Activated naive CD4-positive, alpha-beta T cell (primary cell): ENCODE measurements at regions not wholly inside any gene's neighbourhood (a gene's known extent, or its start where the extent isn't known, plus 50 kb on each side); places are given as distances from the start of the nearest gene placed in this dataset.
"Not testable (repeated sequence)": the region's sequence is repeated elsewhere in the genome, so short reads cannot be mapped to it uniquely, and the experiment has no call there.

Experiments
- DNase-seq, 4 experiments: peaks; one replicate each; lab custom pipeline; 2025; lab: John Stamatoyannopoulos, UW

GRCh38 chr11:15657264-15657663 lies 542.5 kb downstream of the INSC start:
- no peak for DNase-seq

GRCh38 chr11:15660496-15660895 lies 545.8 kb downstream of the INSC start:
- no peak for DNase-seq

DNA sequence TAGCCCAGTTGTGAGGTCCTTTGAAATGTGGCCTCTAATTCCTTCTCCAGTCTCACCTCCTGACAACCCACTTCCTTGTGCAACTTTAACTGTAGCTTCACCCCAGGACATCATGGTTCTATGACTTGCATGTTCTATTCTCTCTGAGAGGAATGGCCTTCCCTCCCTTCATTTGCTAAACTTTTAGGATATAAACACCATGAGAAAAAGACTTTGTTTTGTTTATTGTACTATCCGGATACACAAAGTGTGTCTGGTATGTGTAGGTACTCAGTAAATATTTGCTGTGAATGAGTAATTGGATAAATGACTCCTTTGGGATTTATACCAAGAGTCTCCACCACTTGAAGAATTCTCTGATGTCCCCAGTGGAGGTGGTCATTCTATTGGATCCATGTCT lies 547.6 kb downstream of the INSC start:
- DNase-seq, result no peak

DNA sequence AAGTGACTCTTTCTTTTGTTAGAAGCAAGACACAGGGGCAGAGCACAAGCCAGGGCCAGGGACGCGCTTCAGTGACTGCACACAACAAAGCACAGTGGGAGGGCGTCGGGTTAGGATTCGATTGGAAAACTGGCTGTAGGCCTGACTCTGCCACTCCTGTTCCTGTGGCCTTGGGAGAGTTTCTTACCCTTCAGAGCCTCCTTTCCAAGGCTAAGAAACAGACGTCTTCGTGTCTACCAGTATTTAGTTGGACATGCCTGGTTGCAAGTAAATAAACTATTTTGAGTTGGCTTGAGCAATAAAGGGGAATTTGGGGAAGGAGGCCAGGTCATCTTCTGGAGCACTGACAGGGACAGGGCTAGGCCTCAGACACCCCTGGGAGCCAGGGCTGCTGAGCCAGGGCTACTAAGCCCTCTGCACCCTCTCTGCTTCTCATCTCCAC lies 549.1 kb downstream of the INSC start:
- DNase-seq, result no peak

- DNase-seq, result no peak
Measured at GRCh38 chr11:15665368-15665871, 550.7 kb downstream of the INSC start.

GRCh38 chr11:15667127-15667725 lies 552.5 kb downstream of the INSC start:
- no peak for DNase-seq

DNA sequence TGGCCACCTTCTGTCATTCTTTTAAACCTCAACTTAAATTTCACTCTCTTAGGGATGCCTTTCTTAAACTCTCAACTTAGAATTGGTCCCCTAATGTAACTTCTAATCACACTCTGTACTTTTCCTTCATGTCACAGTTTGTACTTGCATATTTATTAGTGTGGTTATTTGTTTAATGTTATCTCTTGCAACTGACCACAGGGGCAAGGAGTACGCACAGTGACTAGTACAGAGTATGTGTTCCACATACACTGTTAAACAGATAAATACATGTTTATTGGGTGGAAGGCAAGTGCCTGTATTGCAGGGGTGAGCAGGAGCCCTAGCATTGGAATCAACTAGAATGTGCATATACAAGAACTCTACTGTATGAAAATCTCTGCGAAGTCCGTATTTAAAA lies 554.0 kb downstream of the INSC start:
- no peak for DNase-seq

GRCh38 chr11:15670520-15671070 lies 555.9 kb downstream of the INSC start:
- no peak for DNase-seq

DNA sequence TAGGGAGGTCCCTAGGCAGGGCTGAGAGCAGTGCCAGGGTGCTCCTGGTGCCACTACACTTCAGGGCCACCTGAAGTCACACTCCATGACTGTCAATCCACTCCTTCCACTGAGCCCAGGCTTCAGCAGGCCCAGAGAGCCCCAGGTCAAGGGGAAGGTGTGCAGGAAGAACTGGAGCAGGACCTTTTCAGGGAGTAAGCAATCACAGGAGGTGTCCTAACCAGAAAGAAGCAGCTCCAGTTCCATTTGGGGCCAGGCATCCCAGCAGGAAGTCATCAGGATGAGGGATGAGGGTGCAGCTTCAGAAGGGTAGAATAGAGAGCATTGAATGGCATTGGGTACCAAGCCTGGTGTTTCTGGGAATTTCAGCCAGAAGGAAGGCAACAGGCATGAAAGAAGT lies 556.5 kb downstream of the INSC start:
- DNase-seq, result no peak

GRCh38 chr11:15672825-15673224 lies 558.1 kb downstream of the INSC start:
- DNase-seq, result no peak

DNA sequence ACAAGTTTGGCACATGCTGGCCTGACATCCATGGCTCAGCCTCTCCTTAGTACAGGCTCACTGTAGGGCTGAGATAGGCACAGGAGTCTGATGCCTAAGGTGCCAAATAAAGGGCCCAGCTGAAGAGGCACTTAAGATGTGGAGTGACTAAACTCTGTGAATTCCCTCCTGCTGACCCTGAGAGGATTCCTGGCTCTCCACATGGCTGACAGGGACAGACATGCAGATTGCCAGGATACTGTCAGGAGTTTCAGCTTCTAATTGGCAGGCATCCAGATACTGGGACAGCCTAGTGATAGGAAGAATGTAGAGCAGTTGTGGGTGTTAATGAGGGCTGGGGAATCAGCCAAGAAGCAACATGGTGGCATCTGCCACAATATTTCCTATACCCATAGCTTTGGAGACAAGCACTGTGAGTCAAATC lies 558.7 kb downstream of the INSC start:
- DNase-seq, result no peak

GRCh38 chr11:15674756-15675155 lies 560.0 kb downstream of the INSC start:
- no peak for DNase-seq

DNA sequence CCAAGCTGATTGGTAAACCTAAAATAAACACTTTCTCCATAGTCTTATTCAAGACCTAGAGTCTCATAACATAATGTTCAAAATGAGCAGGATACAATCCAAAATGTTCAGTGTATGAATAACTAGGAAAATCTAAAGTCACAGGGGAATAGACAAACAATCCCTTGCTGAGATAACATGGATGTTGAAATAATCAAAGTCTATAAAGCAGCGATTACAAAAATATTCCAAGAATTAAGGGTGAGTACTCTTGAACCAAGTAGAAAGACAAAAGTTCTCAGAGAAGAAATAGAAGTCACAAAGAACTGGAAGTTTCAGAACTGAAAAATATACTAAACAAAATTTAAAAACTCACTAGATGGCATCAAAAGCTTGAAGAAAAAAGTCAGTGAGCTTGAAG lies 561.0 kb downstream of the INSC start:
- DNase-seq, result no peak

DNA sequence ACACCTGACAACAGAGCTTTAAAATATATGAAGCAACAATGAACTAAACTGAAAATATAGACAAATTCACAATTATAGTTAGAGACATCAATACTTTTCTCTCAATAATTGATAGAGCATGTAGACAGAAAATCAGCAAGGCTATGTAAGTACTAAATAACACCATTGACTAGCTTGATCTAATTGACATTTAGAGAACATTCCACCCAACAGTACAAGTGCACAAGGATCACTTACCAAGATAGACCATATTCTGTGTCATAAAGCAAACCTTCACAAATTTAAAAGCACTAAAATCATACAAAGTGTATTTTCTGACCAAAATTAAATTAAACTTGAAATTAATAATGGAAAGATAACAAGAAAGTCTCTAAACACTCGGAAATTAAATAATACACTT lies 562.5 kb downstream of the INSC start:
- no peak for DNase-seq

GRCh38 chr11:15683528-15683927 lies 568.8 kb downstream of the INSC start:
- DNase-seq, result no peak

DNA sequence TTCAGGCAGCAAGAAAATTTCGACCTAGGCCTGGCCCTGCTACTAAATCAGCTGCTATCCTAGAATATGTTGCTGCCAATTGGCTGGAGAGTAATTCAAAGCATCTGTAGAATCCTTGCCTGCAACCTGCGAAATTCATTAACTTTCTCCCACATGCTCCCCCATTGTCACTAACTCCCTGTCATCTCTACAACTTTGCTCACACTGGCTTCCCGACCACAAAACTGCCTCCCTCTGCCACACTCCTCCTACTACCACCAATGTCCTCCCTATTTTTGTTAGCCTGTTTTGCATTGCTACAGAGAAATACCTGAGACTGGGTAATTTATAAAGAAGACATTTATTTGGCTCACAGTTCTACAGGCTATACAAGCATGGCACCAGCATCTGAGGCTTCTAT lies 570.6 kb downstream of the INSC start:
- no peak for DNase-seq

GRCh38 chr11:15686259-15686658 lies 571.5 kb downstream of the INSC start:
- not testable (repeated sequence) for DNase-seq

- no peak for DNase-seq
Measured at GRCh38 chr11:15687342-15687741, 572.6 kb downstream of the INSC start.

- DNase-seq, result no peak
Measured at GRCh38 chr11:15688351-15688792, 573.6 kb downstream of the INSC start.

DNA sequence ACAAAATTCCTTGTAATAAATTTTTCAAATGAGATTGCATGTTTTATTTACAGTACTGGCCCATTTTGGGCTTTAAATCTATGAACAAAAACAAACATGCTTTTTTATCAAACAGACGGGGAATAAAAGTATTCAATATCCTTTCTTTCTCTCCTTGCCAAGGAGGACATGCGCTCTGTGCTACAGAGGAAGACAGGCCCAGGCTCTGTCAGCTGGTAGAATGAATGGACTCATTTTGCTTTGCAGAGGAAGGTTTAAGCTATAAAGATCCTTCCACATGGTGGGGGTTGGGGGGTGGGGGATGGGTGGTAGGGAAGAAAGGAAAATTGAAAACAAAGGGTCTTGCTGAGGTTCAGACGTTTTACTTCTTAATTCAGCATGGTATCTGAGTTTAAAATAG lies 575.6 kb downstream of the INSC start:
- no peak for DNase-seq

DNA sequence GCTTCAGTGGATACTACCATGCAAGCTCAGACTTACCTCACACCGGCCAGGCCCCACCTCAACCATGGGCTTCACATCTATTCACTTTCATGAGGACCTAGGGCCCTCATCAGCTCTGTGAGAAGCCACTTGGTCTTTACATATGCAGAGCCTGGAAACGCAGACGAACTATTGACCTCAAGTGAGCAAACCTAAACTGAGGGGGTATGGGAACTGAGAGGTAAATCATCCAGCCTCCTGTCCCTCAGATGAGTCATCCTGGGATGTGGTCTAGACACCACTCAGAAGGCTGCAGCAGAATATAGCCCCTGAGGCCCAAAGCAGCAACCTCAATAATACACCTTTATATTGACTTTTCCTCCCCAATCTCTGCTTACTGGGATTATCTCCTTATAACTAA lies 578.0 kb downstream of the INSC start:
- DNase-seq, result no peak

- no peak for DNase-seq
Measured at GRCh38 chr11:15695096-15695721, 580.5 kb downstream of the INSC start.

DNA sequence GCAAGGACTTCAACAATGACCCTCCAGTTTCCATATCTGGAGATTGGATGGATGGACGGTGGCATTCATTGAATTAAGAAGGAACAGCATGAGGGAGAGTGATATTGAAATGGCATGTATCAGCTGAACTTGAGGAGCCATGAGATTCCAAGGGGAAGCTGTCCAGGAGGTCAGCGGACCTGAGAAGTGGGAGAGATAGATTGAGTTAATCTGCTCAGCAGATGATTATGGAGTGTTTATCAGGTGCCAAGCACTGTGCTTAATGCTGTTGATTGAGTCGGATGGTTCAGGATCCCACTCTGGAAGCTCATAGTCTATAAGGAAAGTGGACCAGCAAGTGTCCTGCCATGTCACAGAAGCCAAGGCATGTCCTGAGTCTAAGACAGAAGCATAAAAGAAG lies 581.3 kb downstream of the INSC start:
- no peak for DNase-seq
